ENCODE measurements at regions not wholly inside any gene's neighbourhood (a gene's known extent, or its start where the extent isn't known, plus 50 kb on each side); places are given as distances from the start of the nearest gene placed in this dataset.

DNA sequence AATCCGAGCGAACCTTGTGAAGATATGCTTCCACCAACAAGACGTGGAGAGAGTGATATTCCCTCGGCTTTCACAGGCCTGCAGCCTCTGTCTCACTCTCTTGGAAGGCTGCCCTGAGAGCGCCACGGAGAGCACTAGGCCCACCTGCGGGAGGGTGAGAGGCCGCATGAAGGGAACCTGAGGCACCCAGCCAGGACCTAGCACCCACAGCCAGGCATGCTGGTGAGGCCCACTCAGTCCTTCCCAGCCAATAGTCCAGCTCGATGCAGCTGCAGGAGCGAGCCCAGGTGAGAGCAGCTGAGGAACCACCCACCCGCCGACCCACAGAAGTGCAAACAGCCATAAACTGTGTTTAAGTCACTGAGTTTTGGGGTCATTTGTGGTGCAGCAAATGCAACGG is 227.2 kb downstream of the QKI start:
- Mint-ChIP-seq H3K36me3 (ENCODE audit: insufficient read depth in 1 of 3, low read depth in 3 of 3) (peaks cover 0 to 5% (median 0%) of the 10 kb centered on the region in 3 experiments; a peak in 3 of 7 replicates), H3K9me3 (peaks cover 0 to 5% of the 10 kb centered on the region in 2 experiments; a peak in 2 of 5 replicates), H3K4me1 (peaks cover 0 to 5% of the 10 kb centered on the region in 2 experiments; a peak in 2 of 4 replicates), H3K27ac (no peak overlapping the region), H3K27me3 (ENCODE audit: low read depth) (peaks cover 1% of the 10 kb centered on the region; the same call in 1 of the 2 replicates), H3K4me3 (no peak overlapping the region)
- H3K4ac ChIP-seq (ENCODE audit: low read depth, low read length), result no peak overlapping the region
- H4K8ac ChIP-seq (replicated peaks; ENCODE audit: insufficient read length, low read depth, low read length), result no peak overlapping the region
- H4K20me1 ChIP-seq (ENCODE audit: control insufficient read depth, insufficient read depth, insufficient read length), result no peaks in the 10 kb centered on the region
- no peak overlapping the region for H2BK20ac ChIP-seq (ENCODE audit: low read depth, low read length, poor library complexity, severe bottlenecking)
- no peak overlapping the region for H3K18ac ChIP-seq (ENCODE audit: insufficient read length, low read depth, low read length)
- no peak overlapping the region for H3K23ac ChIP-seq (ENCODE audit: insufficient read length, low read depth, low read length)
- H2AK5ac ChIP-seq (ENCODE audit: insufficient read length, low read length), result no peak overlapping the region
- no peaks in the 10 kb centered on the region for H3K23me2 ChIP-seq (ENCODE audit: insufficient read length, low read depth, low read length, poor library complexity, severe bottlenecking)
- no peak overlapping the region for H3K9ac ChIP-seq (ENCODE audit: extremely low read depth, insufficient read length, low read length)
- no peak overlapping the region for H3T11ph ChIP-seq (ENCODE audit: low read length)
- no peak overlapping the region for H4K5ac ChIP-seq (ENCODE audit: insufficient read length, low read depth, low read length)
- TF ChIP-seq, protein P1, sequence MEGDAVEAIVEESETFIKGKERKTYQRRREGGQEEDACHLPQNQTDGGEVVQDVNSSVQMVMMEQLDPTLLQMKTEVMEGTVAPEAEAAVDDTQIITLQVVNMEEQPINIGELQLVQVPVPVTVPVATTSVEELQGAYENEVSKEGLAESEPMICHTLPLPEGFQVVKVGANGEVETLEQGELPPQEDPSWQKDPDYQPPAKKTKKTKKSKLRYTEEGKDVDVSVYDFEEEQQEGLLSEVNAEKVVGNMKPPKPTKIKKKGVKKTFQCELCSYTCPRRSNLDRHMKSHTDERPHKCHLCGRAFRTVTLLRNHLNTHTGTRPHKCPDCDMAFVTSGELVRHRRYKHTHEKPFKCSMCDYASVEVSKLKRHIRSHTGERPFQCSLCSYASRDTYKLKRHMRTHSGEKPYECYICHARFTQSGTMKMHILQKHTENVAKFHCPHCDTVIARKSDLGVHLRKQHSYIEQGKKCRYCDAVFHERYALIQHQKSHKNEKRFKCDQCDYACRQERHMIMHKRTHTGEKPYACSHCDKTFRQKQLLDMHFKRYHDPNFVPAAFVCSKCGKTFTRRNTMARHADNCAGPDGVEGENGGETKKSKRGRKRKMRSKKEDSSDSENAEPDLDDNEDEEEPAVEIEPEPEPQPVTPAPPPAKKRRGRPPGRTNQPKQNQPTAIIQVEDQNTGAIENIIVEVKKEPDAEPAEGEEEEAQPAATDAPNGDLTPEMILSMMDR (conservative IDR thresholded peaks at IDR 0.05), result no peak
- no peak overlapping the region for H3K27ac ChIP-seq (ENCODE audit: insufficient read length, low read depth, low read length)
- H2BK15ac ChIP-seq (ENCODE audit: low read depth, low read length), result no peak overlapping the region
- no peak overlapping the region for H2AFZ ChIP-seq (ENCODE audit: low read length)
- H3K27me3 ChIP-seq (ENCODE audit: insufficient read depth, low read length), result no peaks in the 10 kb centered on the region
- WGBS (ENCODE audit: extremely low coverage, insufficient read length, low lambda C conversion rate), result no CpG with 5 or more reads among the region's 13 CpGs
- no peak overlapping the region; the same call in 1 of the 2 replicates for H3K14ac ChIP-seq (ENCODE audit: insufficient read depth, low read length)
- H2BK12ac ChIP-seq (ENCODE audit: insufficient read length, low read depth, low read length), result no peak overlapping the region
- no peaks in the 10 kb centered on the region; the same call in 1 of the 2 replicates for H3K4me1 ChIP-seq (ENCODE audit: insufficient read depth, low read length)
- H2BK5ac ChIP-seq (ENCODE audit: insufficient read length, low read length), result no peak overlapping the region
- no peak overlapping the region for H2BK120ac ChIP-seq (ENCODE audit: low read depth, low read length, poor library complexity, severe bottlenecking)
- no peak overlapping the region for H3K4me2 ChIP-seq (ENCODE audit: insufficient read depth, insufficient read length, low read length)
- no peaks in the 10 kb centered on the region for H3K79me1 ChIP-seq (ENCODE audit: insufficient read depth, low read depth, low read length, poor library complexity, severe bottlenecking)
- no peaks in the 10 kb centered on the region for H3K79me2 ChIP-seq (ENCODE audit: insufficient read depth, low read length)
- H4K91ac ChIP-seq (ENCODE audit: insufficient read length, low read depth, low read length), result no peak overlapping the region
- H3K56ac ChIP-seq (ENCODE audit: insufficient read length, low read depth, low read length), result no peak overlapping the region
- no peak for DNase-seq
- H3K9me3 ChIP-seq (ENCODE audit: control insufficient read depth, low read depth, low read length), result no peaks in the 10 kb centered on the region

Measured in H9 (cell line).